Frontal cortex (tissue), 3 donors: ENCODE measurements at regions not wholly inside any gene's neighbourhood (a gene's known extent, or its start where the extent isn't known, plus 50 kb on each side); places are given as distances from the start of the nearest gene placed in this dataset.
A peak's percentile ranks its signal among the peaks of the same experiment; 100 is the strongest.

Experiments
- DNase-seq, 2 donors: peaks; one replicate each; pipeline ENCODE4 v3.0.0; 2012; ENCODE audit warnings: low spot score in 2 of 2
- FAIRE-seq: peaks from 2 replicates; lab custom pipeline; 2012; peaks lifted over from hg19 to GRCh38; lab: Jason Lieb, UNC
- donor health status: control.
- donor health status: control.
- donor health status: control.

GRCh38 chr18:76258209-76258608, 236.8 kb downstream of the ZNF516 start:
- DNase-seq, result no peak
- FAIRE-seq, result no peak

DNA sequence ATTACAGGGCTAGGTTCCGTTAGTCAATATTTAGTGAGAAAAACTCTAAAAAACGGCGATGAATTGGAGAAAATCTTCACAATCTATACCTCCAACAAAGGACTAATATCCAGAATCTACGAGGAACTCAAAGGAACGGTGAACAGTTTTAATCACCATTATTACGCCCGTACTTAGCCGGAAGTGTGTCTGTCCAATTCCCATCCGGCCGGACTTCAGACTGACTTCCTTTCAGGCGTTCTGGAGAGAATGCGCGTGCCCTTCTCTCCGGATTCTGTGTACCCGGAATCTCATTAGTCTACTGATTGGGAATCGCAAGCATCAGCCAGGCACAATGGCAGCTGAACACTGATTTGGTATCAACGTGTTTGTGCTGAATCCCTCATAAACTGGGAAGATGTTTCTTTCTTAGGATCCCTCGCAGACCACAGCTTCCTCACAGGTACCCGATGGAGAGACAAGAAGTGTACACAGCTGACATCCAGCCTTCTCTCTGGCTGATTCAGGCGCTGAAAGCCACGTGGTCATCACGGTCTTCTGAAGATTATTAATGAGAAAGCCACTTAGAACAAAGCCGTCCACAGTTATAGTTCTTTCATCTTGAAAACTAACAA, 239.9 kb downstream of the ZNF516 start:
- FAIRE-seq, result no peak

GRCh38 chr18:76252880-76253279, 242.2 kb downstream of the ZNF516 start:
- DNase-seq (no peak), FAIRE-seq (no peak)

More for the DNA sequence above, 239.9 kb downstream of the ZNF516 start:
- DNase-seq, result no peak

DNA sequence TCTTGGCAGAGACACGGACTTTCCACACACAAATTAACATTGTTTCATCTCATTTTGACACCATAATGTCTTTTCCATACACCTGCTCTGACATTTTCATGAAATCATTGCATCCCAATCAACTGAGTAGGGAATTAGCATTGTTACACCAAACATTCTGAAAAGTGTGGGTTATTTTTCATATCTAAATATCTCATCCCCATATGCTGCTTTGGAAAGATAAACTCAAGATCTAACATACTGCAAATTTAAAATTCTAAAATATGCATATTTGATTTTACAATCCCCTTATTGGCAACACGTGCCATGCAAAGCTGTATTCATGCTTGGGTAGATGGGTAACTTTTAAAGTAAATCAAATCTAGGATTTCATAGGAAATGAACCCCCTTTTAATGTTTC, 242.9 kb downstream of the ZNF516 start:
- FAIRE-seq (no peak), DNase-seq (no peak)

DNA sequence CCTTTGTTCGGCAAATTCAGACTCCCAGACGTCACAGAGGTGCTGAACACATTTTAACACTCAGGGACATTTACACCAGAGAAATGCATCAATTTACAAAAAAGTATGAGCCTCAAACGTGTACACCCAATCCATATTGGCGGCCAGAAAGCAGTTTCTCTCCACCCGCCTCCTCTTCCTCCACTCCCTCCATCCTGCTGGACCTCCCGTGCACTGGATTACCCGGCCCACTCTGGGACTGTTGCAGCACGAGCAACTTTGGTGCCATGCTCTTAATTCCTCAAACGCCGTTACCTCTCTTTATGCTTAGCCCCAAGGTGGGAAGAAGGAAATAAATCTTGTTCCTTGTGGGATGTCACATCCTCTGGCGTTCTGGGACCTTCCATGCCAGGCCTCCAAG, 243.4 kb downstream of the ZNF516 start:
- no peak for DNase-seq
- no peak for FAIRE-seq

DNA sequence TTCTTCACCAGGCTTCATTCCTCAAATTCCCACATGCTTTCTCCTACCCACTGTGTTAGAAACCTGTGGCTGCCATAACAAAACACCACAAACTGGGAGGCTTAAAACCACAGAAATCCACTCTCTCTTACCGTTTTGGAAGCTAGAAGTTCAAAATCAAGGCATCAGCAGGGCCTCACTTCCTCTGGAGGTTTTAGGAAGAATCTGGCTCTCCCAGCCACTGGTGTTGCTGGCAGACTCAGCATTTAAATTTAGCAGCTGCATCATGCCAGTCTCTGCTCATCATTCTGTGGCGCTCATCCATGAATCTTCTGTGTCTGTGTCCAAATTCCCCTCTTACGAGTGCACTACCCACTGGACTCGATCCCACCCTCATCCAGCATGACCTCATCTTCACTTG, 248.5 kb downstream of the ZNF516 start:
- no peak for FAIRE-seq
- DNase-seq, result no peak

DNA sequence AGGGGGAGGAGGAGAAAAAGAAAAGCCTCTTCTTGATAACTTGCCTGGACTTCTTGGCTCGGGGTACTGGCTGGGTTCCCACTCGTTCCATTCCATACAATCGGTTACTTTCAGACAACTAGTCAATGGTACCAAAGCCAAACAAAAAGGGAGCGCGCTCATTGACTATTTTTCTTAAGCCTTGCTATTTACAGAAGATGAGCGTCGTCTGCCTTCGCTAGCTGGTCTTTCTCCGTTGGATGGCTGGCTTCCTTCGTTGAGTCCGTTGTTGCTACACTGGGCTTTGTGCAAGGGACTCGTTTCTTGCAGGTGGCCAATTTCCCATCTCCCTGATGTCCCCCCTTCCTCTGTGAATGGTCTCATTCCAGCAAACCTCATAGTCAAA, 260.4 kb downstream of the ZNF516 start:
- DNase-seq (peak in 1 of 2 donors; percentile 22), FAIRE-seq (no peak)

GRCh38 chr18:76233876-76234675, 261.0 kb downstream of the ZNF516 start:
- FAIRE-seq (no peak), DNase-seq (no peak)

DNA sequence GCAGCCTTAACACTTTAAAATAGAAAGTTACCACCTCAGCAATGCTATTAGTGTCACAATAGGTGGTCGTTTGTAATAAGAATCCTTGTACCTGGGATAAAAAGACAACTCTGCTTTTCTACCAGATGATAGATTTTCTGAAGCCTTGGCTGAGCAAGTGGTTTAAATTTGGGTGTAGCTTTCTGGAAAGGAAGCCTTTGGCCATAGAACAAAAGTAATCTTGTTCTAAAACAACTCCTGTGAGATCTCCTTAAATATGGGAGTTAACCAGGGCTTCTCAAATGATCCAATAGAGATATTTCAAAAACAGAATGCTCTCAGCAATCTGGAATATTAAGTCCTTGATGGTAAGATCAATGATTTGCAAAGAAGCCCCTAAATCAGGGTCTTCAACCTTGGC, 261.6 kb downstream of the ZNF516 start:
- no peak for DNase-seq
- no peak for FAIRE-seq

- FAIRE-seq (no peak), DNase-seq (no peak)
These were observed 262.3 kb downstream of the ZNF516 start for GRCh38 chr18:76232779-76233178.

DNA sequence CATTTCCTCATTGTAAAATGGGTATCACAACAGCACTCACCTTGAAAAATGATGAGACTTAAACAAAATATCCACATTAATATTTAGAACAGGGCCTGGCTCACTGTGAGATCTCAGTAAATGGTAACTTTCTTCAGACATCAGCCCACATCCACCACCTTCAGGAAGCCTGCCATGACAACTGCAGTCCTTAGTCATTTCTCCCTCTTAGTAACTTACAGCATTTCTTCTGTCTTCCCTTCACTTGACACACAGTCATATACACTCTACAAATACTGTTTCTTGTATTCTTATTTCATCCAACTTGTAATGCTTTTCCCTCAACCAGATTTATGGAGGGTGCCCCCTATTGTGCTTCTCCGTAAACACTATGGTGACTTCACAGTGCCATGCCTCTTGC, 263.0 kb downstream of the ZNF516 start:
- DNase-seq (no peak), FAIRE-seq (no peak)

- DNase-seq (no peak), FAIRE-seq (no peak)
These were observed 263.6 kb downstream of the ZNF516 start for GRCh38 chr18:76231402-76231801.

- DNase-seq, result no peak
- FAIRE-seq, result no peak
These were observed 264.3 kb downstream of the ZNF516 start for GRCh38 chr18:76230791-76231190.

DNA sequence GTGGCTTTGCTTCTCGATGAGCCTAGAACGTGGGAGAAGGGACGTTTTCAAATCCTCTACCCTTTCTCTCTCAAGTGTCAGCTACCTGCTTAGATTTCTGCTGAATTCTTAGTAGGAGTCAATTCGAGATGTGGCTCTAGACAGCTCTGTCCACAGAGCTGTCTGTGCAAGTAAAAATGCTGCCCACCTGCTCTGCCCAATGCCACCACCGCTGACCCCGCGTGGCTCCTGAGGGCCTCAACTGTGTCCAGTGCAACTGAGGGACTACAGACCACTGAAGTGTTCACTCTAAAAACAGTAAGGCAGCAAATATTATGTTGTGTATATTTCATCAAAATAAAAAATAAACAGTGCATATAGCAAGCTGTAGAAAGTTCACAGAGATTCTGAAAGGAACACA, 266.3 kb downstream of the ZNF516 start:
- FAIRE-seq (no peak), DNase-seq (no peak)

DNA sequence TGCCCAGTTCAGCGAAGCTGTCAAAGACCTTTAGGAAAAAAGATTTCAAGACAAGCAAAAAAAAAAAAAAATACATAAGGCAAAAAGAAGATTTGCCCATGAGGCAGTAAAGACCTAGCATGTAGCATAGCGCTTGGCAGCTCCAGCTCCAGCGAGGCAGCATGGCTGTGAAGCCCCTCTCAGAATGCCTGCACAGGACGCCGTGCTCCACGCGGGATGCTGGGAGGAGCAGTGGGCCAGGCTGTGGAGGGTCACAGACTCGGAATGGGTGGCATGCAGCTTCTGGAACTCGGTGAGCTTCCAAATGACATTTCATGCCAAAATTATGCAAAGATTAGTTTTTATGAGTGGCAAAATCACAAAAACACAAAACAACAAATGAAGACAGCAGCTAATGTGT, 267.3 kb downstream of the ZNF516 start:
- FAIRE-seq (no peak), DNase-seq (no peak)

GRCh38 chr18:76223403-76223802, 271.6 kb downstream of the ZNF516 start:
- no peak for FAIRE-seq
- DNase-seq, result no peak

DNA sequence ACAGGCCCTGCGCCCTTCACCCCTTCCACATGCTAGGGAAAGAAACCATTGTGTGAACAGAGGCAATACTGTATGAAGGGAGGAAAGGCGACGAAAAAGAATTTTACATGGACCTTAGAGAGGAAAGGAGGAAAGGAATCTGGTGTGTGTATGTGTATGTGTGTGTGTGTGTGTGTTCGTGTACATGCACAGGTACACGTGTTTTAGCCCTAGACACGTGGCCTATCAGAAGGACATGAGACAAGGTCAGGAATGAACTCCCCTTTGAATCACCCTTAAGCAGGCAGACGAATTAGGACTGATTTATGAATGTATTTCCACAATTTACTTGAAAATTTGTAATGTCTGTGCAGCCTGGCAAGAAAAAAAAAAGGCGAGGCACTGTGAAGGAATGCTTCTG, 276.0 kb downstream of the ZNF516 start:
- FAIRE-seq, result no peak

GRCh38 chr18:76216096-76216495, 278.9 kb downstream of the ZNF516 start:
- DNase-seq (no peak), FAIRE-seq (no peak)

More for the DNA sequence above, 276.0 kb downstream of the ZNF516 start:
- DNase-seq, result no peak

DNA sequence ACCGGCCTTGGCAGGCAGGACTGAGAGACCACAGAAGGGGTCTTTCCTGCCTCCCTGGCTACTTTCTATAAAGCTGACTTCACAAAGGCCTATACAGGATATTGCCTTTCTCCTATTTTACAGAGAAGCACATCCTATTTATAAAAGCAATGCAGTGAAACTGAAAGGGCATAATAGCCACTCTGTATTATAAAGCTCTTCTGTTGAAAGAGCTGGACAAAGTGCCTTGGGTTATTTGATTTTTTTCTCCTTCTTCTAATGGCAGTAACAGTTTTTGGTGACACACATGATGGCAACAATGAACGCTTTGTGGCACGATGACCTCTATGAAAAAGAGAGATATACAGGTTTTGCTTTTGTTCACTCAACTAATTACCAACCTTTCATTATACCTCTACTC, 281.1 kb downstream of the ZNF516 start:
- DNase-seq (no peak), FAIRE-seq (no peak)

- DNase-seq (no peak), FAIRE-seq (no peak)
These were observed 282.1 kb downstream of the ZNF516 start for GRCh38 chr18:76212960-76213359.

GRCh38 chr18:76209597-76209996, 285.4 kb downstream of the ZNF516 start:
- FAIRE-seq, result no peak
- no peak for DNase-seq
